GM21619 (cell line): ENCODE measurements at regions not wholly inside any gene's neighbourhood (a gene's known extent, or its start where the extent isn't known, plus 50 kb on each side); places are given as distances from the start of the nearest gene placed in this dataset.

Source experiments
- ATAC-seq: cut with Tn5 transposase; IDR thresholded peaks from one replicate; pipeline ENCODE4 v1.9.1; 2021; ENCODE audit not compliant: unreplicated experiment

GRCh38 chr2:43088143-43089073 is 138.0 kb downstream of the ZFP36L2 start:
- ATAC-seq, result no peak

- no peak for ATAC-seq
These were observed 139.0 kb downstream of the ZFP36L2 start for GRCh38 chr2:43087413-43087812.

GRCh38 chr2:43086451-43087221 is 139.8 kb downstream of the ZFP36L2 start:
- ATAC-seq, result no peak

- no peak for ATAC-seq
These were observed 140.5 kb downstream of the ZFP36L2 start for GRCh38 chr2:43085929-43086328.

- ATAC-seq, result no peak
These were observed 140.9 kb downstream of the ZFP36L2 start for GRCh38 chr2:43085505-43085904.

GRCh38 chr2:43084699-43085091 is 141.7 kb downstream of the ZFP36L2 start:
- ATAC-seq, result no peak

- no peak for ATAC-seq
These were observed 142.4 kb downstream of the ZFP36L2 start for GRCh38 chr2:43083710-43084698.

DNA sequence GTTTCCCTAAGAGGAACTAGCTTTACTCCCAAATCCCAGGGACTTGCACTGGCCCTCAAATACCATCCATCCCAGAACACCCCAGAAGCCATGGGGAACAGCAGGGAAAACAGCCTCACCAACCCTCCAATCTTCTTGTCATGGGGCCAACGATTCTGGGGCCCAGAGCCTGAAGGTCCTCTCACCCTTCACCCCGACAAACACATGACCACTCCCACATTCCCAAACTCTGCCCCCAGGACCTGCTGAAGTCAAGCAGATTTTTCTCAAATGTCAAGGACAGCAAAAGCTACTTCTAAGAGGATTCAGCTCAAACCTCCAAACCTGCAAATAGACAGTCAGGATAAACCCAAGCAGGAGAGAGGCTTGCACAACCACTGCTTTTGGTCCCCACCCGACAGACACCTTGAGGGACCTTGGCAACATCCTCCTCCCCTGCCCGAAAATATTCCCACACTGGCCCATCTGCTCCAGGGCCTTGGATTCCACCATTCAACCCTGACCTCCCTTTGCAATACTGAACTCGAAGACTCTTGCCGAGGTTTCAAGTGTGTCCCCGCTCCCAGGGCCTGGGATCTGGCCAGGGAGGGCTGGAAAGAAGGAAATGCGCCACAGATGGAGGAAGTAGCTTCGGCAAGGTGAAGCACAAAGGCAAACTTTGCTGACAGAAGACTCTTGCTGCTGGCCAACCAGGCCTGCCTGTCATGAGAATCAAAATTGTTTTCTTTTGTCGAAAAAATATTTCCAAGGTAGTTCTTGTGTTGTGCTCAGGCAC is 143.3 kb downstream of the ZFP36L2 start:
- no peak for ATAC-seq

- no peak for ATAC-seq
These were observed 144.1 kb downstream of the ZFP36L2 start for GRCh38 chr2:43082111-43082894.

- ATAC-seq, result no peak
These were observed 145.2 kb downstream of the ZFP36L2 start for GRCh38 chr2:43081131-43081765.

DNA sequence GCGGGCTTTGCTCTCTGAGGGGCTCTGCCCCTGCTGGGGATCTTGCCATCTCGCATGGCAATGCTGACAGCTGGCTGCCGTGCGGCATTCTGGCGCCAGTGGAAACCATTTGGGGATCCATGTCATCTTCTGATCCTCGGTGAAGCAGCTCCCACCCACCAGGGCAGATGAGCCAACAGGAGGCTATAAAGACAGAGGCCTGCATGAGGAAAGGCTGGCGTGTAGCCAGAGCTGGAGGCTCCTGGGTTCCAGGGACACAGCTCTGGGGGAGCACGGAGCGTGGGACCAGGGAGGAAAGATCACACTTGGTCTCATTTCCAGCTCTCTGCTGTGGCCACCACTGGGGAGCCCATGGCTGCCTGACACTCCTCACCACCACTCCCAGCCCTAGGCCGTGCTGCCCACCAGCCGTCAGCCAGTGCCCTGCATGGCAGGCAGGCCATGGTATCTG is 145.8 kb downstream of the ZFP36L2 start:
- ATAC-seq, result no peak

DNA sequence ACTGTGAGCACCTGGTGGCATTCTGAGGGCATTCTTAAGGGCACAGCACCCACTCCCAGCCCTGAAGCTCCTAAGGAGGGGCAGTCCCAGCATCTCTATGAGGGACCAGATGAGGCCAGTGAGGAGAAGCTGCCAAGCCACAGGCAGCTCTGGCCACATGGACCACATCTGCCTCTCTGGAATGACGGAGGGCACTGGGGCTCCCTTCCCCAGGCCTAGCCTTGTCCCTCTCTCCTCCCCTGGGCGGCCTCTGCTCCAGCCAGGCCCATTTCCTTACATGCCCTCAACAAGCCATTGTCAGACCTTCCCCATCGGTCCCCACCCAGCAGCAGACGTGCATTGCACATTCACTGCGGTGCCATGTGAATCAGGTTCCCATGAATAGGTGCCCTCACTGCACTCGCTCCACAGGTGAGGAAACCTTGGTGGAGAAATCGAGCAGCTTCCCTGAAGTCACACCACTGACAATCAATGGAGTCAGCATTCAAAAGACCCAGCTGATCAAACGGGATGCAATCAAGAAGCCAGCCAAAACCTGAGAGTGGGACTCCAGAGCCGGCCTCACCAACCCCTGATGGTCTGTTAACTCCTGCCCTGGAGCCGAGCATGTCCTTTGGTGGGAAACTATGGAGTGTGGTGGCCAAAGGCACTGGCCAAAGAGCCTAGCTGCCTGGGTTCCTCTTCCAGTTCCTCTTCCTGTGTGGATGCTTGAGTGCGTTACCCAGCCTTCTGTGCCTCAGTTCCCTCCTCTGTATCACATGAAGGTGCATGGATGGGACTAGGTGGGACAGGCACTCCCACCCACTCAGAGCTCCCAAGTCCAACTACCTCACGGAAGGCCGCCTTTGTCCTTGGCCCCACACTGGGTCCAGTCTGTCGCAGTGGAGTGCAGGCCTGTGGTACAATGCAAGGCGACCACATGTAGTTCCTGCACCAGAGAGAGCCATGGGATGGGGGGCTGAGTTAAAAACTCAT is 147.3 kb downstream of the ZFP36L2 start:
- ATAC-seq, result no peak

DNA sequence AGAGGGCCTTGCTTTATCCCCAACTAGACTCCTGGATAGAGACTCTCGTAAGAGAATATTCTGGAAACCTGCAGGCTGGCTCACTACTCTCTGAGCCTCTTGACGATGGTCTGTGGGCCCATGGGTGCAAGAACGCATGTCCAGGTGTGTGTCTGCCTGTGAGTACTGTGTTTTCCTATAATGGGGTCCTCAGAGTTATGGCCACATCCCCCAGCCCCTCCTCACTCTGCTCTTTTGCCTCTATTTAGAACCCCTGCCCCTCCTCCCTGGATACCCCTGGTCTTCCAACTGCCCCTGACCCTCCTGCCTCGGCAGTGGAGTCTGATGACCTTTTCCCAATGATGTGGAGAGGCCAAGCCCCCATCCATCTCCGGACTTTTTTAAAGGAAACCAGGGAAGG is 148.1 kb downstream of the ZFP36L2 start:
- ATAC-seq, result no peak

DNA sequence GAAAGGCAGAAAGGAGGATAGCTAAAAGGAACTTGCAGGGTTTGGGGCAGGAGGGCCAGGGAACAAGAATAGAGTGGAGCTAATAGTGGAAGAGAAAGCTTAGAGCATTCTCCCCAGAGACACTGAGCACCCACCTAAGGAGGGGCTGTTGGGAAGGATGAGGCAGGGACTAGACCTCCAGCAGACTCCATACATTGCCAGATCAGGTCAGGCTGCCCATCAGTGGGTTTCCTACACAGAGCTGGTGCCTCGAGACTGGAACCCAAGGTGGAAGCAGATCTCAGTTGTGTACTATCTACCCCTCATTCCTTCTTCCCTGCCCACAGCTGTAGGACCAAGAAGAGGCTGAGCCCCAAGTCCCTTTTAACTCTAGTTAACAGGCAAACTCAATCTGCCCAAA is 148.5 kb downstream of the ZFP36L2 start:
- ATAC-seq, result no peak

DNA sequence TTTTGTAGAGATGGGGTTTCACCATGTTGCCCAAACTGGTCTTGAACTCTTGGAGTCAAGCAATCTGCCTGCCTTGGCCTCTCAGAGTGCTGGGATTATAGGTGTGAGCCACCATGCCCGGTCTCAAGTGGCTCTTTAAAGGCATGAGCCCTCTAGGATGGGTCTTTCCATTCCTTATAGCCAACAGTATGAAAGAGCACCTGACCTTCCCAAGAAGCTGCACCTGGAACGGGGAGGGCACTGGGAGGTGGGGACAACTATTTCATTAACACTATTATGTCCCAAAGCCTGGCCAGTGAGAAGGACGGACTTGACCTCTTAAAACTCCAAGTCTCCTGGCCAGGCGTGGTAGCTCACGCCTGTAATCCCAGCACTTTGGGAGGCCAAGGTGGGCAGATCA is 149.7 kb downstream of the ZFP36L2 start:
- no peak for ATAC-seq

GRCh38 chr2:43075811-43076585 is 150.4 kb downstream of the ZFP36L2 start:
- ATAC-seq, result no peak

- no peak for ATAC-seq
These were observed 151.3 kb downstream of the ZFP36L2 start for GRCh38 chr2:43075054-43075593.
